Neutrophil (primary cell): ENCODE measurements at regions not wholly inside any gene's neighbourhood (a gene's known extent, or its start where the extent isn't known, plus 50 kb on each side); places are given as distances from the start of the nearest gene placed in this dataset.

Experiments used
- H3K27ac ChIP-seq: fragments of 200-600 bp; sonication (generic); 2 replicates; pipeline ENCODE4 v1.5.1; 2016; ENCODE audit warnings: mild to moderate bottlenecking, moderate library complexity
- H3K27me3 ChIP-seq: fragments of 200-600 bp; sonication (generic); 2 replicates; pipeline ENCODE4 v1.6.0; 2016; ENCODE audit warnings: mild to moderate bottlenecking
- H3K36me3 ChIP-seq: fragments of 200-600 bp; sonication (generic); 2 replicates; pipeline ENCODE4 v1.5.1; 2017
- H3K4me1 ChIP-seq, 2 experiments: fragments of 200-600 bp in 1 of 2; sonication (generic) in 1 of 2; 1 replicate in 1 of 2; 2 replicates in 1 of 2; pipeline versions ENCODE4 v1.5.1 to v1.6.1; 2013 to 2016; ENCODE audit warnings: low read depth in 1 of 2, low read length in 1 of 2, mild to moderate bottlenecking in 1 of 2, moderate library complexity in 1 of 2; ENCODE audit not compliant: control insufficient read depth in 1 of 2, insufficient read depth in 1 of 2
- H3K4me3 ChIP-seq, 2 experiments: fragments of 200-600 bp in 1 of 2; sonication (generic) in 1 of 2; 1 replicate in 1 of 2; 2 replicates in 1 of 2; pipeline ENCODE4 v1.5.1; 2013 to 2016; ENCODE audit warnings: low read depth in 1 of 2, low read length in 1 of 2, mild to moderate bottlenecking in 1 of 2, moderate library complexity in 1 of 2
- H3K9me3 ChIP-seq: fragments of 200-600 bp; sonication (generic); 2 replicates; pipeline ENCODE4 v1.5.1; 2016
- CTCF ChIP-seq: fragments of 200-600 bp; sonication (generic); IDR thresholded peaks from 2 replicates; pipeline ENCODE4 v1.5.1; 2016; ENCODE audit warnings: antibody characterized with exemption

- H3K9me3 ChIP-seq, result no peaks in the 10 kb centered on the region
- no peaks in the 10 kb centered on the region for H3K27me3 ChIP-seq
- no peak for TF ChIP-seq CTCF
- H3K4me1 ChIP-seq, result no peaks in the 10 kb centered on the region
- H3K27ac ChIP-seq, result no peak overlapping the region
- no peaks in the 10 kb centered on the region for H3K36me3 ChIP-seq
- no peak overlapping the region for H3K4me3 ChIP-seq
These were observed 373.6 kb upstream of the NDST3 start for GRCh38 chr4:117660668-117661067.

GRCh38 chr4:117661091-117662072 is 372.9 kb upstream of the NDST3 start:
- no peaks in the 10 kb centered on the region for H3K27me3 ChIP-seq

GRCh38 chr4:117664706-117665444 is 369.4 kb upstream of the NDST3 start:
- Histone ChIP-seq H3K27ac (no peak overlapping the region), H3K4me3 (no peak overlapping the region), H3K4me1 (no peaks in the 10 kb centered on the region), H3K36me3 (no peaks in the 10 kb centered on the region), H3K9me3 (no peaks in the 10 kb centered on the region), H3K27me3 (no peaks in the 10 kb centered on the region)
- TF ChIP-seq CTCF, result no peak

More at GRCh38 chr4:117661091-117662072, 372.9 kb upstream of the NDST3 start:
- Histone ChIP-seq H3K4me3 (no peak overlapping the region), H3K9me3 (no peaks in the 10 kb centered on the region), H3K27ac (no peak overlapping the region), H3K4me1 (no peaks in the 10 kb centered on the region), H3K36me3 (no peaks in the 10 kb centered on the region)
- no peak for TF ChIP-seq CTCF

GRCh38 chr4:117676153-117676552 is 358.1 kb upstream of the NDST3 start:
- TF ChIP-seq CTCF, result no peak

GRCh38 chr4:117678861-117679260 is 355.4 kb upstream of the NDST3 start:
- Histone ChIP-seq H3K36me3 (no peaks in the 10 kb centered on the region), H3K9me3 (no peaks in the 10 kb centered on the region), H3K27me3 (no peaks in the 10 kb centered on the region), H3K4me1 (no peaks in the 10 kb centered on the region), H3K27ac (no peak overlapping the region), H3K4me3 (no peak overlapping the region)
- no peak for TF ChIP-seq CTCF

More at GRCh38 chr4:117676153-117676552, 358.1 kb upstream of the NDST3 start:
- H3K27ac ChIP-seq, result no peak overlapping the region
- H3K27me3 ChIP-seq, result no peaks in the 10 kb centered on the region
- H3K4me1 ChIP-seq, result no peaks in the 10 kb centered on the region
- no peaks in the 10 kb centered on the region for H3K9me3 ChIP-seq
- H3K4me3 ChIP-seq, result no peak overlapping the region
- H3K36me3 ChIP-seq, result no peaks in the 10 kb centered on the region
